HG03342 (cell line): ENCODE measurements at regions not wholly inside any gene's neighbourhood (a gene's known extent, or its start where the extent isn't known, plus 50 kb on each side); places are given as distances from the start of the nearest gene placed in this dataset.

Experiments
- ATAC-seq: cut with Tn5 transposase; IDR thresholded peaks from one replicate; pipeline ENCODE4 v1.9.1; 2021; ENCODE audit warnings: mild to moderate bottlenecking, moderate library complexity; ENCODE audit not compliant: unreplicated experiment

DNA sequence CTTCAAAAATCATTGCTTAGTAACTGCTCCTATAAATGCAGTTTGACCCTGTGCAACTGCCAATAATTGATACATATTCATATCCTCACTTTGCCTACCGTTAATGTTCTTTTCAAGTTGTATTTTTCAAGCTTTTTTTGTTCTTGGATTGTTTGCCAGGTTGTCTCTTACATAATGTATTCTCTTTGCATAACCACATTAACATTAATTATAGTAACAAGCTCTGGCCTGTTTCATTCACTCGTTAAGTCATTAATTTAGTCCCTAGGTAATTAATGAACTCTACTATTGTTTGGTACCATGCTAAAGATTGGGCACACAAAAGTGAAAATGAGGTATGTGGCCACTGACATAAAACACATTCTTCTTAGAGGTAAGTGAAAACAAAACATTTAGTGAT, 1338.8 kb downstream of the NSUN3 start:
- ATAC-seq: no peak

DNA sequence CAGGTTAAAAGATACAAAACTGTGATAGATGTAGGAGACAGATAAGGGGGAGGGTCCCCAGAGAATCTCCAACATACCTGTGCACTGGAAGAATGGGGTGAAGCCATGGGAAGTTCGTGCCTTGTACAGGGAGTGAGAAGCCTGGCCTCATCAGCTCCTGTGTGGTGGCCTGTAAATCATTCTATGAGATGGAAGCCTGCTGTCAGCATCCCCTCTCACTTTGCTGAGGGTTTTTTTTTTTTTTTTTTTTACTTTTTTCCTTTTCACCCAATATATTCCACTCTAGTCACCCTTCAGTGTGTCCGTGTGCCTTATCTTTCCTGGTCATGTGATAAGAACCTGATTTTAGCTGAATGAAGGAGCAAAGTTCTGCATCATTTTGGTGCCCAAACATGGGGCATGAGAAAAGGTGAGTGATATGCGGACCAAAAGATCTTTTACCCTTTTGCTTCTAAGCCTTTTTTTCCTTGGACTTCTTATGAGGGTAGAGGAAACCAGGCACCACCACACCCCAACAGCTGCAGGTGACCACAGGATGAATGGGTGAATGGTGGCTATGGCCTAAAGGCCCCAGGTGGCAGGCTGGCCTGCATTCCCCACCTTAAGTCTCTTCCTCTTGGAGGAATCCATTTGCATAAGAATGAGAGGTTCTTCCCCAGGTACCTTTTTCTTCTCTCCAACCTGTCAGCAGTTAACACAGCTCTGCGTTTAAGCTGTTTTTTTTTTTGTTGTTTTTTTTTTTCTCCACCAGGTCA, 1345.0 kb downstream of the NSUN3 start:
- ATAC-seq: no peak

DNA sequence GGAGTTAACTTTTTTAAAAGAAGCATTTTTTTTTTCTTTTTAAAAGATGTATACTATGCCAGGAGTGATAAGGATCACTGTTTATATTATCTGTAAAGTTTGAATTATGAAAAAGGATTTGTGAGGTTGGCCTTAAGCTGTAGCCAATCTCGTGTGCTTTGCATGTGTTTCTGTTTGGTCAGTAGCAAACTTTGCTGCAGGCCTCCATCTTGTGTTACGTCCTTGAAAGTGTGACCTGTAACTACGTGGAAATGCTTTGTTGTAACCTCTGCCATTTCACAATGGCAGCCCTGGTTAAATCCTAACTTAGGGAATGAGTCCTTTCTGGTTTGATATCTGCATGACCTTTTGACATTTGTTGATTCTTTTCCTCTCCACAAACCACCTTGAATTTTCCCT, 1345.6 kb downstream of the NSUN3 start:
- no peak for ATAC-seq

DNA sequence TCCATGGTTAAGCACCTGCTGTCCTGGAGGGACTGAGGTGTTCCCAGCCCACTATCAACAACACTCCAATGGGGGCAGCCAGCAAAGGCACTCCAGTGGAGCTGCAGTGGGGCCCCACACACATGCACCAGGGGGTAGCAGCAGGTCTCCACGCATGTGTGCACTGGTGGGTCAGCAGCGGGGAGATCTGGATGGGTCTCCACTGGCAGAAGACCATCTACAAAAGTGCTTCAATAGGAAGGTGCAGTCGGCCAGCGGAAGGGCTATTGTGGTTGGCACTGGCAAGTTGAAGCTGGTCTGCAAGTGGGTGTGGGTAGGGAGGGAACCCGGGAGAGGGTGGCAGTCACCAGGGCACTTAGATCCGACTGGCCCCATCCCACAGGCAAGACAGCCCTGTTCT, 1355.4 kb downstream of the NSUN3 start:
- no peak for ATAC-seq

DNA sequence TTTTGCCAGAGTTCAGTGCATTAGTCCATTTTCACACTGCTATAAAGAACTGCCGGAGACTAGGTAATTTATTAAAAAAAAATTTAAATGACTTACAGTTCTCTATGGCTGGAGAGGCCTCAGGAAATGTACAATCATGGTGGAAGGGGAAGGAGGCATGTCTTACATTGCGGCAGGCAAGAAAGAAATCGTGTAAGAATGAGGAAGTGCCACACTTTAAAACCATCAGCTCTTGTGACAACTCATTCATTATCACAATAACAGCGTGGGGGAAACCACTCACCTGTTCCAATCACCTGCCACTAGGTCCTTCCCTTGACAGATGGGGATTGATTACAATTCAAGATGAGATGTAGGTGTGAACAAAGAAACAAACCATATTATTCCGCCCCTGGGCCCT, 1361.4 kb downstream of the NSUN3 start:
- no peak for ATAC-seq

DNA sequence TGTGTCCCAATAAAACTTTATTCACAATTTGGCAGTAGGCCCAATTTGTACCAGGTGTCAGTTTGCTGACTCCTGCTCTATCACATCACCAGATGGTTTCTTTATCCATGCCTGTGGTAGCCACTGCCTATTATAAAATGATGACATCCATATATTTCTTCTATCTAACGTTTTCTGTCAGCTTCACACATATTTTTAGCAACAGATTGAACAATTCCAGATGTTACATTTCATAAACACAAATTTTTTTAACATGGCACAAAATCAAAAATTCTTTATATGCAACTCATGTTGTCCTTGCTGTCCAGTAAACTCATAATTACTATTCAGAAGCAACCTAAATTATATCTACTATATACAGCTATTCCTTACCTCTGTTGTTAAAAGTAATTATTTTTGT, 1371.6 kb downstream of the NSUN3 start:
- no peak for ATAC-seq

DNA sequence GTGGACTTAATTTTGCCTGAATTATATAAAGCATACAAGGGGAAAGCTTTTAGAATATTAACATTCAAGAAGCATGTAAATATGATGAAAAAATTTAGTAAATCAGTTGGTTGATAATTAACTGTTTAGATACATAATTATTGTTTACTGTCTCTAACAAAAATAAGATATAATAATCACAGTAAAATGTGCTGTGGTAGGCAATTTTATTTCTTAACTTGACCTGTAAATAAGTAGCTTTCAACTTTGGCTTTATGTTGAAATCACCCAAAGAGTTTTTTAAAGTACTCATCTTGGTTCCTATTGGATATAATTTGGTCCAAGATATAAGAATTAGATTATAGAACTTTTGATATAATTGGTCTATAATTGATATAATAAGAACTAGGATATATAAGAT, 1374.5 kb downstream of the NSUN3 start:
- ATAC-seq: no peak

DNA sequence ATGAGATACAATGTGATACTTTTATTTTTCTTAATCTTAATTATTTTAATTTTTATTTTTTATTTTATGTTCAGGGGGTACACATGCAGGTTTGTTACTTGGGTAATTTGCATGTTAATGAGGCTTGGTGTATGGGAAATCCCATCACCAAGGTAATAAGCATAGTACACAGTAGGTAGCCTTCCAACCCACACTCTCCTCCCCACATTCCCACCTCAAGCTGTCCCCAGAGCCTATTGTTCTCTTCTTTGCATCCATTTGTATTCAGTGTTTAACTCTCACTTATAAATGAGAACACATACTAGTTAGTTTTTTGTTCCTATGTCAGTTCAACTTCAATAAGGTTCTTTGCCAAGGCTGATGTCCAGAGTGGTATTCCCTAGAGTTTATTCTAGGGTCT, 1375.4 kb downstream of the NSUN3 start:
- ATAC-seq: no peak

DNA sequence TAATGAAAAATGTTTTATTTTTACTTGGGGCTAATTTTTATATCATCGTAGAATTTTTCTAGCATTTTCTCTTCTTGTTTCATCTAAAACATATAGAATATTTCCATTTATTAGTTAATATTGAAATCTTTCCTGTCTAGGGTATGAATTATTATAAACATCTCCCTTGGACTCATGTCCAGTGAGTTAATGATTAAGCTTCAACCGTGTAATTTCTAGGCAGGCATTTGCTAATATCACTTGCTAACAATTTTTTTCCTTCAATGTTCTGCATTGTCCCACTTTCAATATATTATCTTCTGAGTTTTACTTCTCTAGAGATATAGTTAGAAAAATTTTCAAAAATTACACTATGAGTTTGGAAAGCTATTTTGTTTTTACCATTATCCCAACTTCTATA, 1371.6 kb upstream of the EPHA6 start:
- no peak for ATAC-seq

DNA sequence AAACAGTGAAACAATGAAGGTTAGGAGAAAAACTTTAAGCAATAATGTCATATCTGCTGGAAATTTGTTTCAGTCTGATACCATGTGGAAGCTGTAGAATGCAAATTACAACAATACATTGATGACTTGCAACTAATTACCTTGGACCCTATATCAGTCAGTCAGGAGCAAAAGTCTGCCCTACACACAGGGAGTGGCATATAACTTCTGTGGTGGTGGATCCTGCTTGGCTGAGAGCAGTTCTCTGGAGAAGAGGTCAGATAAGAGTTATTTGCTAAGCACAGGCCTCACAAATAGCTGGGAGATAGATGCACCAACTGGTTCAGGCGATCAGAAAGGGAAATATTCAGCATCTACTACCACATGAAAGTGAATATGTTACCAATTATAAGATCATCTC, 1364.6 kb upstream of the EPHA6 start:
- ATAC-seq: no peak

DNA sequence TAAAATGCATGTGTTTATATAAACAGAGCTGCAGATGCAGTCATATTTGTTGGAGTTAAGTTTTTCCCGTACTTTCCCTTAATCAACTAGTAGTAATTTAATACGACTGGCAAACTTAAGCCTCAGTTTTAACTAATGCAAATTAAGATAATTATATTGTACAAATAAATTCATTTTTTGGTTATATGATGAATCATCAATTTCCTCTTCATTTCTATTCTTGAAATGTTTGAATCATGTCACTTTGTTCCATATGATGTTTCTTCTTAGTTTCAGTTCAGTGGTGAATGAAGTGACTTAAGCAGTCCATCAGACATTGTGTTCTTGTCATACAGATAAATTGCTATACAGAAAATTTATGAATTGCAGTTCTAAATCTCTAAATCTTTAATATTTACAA, 1361.2 kb upstream of the EPHA6 start:
- ATAC-seq: no peak

DNA sequence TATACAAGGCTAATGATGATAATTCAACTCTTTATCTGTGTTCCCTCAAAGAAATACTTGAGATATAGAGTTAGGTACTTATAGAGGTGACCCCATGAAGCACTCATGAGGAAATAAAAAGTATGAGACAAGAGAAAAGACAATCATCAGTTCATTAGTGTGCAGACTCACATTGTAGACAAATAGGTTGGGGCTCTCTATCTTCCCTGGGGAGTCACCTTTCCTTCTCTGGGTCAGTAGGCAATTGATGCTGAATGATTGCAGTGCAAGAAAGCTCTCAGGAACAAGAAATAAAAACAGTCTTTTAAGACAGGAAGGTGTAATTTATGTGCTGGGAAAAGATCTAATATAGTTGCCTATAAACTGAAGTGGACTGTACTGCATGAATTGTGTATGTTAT, 1357.6 kb upstream of the EPHA6 start:
- ATAC-seq: no peak

DNA sequence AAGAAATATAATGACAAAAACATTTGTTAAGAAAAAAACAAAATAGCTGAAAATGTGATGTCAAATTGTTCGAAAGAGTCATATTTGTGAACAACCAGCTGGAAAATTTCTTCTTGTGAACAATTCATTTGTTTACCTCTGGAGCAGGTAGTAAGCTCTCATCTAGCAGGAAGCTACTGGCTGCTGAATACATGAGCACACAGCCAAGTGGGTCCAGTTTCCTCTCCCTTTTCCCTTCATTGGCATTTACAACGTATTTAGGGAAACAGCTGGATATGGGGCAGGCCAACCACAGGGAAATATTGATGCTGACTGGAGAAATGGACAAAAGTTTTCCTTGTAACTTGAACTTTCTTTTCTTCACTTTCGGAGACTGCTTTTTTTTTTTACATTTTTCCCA, 1354.7 kb upstream of the EPHA6 start:
- no peak for ATAC-seq

DNA sequence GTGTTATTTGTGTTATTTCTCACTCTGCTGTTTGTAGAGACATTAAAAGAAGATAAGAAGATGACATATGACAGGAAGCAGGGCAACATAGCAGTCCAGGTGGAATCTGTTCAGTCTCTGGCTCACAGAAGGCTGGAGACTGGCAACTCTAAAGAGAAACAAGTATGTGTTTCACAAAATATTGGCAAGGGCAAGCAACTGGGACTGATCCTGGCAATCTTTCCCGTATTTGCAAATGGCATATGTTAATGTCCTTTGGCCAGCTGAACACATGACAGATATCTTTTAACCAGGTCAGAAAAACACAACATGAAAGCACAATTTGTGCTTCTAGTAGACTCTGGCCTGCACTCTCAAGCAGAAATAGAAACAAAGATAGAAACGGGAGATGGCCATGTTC, 1354.1 kb upstream of the EPHA6 start:
- no peak for ATAC-seq

DNA sequence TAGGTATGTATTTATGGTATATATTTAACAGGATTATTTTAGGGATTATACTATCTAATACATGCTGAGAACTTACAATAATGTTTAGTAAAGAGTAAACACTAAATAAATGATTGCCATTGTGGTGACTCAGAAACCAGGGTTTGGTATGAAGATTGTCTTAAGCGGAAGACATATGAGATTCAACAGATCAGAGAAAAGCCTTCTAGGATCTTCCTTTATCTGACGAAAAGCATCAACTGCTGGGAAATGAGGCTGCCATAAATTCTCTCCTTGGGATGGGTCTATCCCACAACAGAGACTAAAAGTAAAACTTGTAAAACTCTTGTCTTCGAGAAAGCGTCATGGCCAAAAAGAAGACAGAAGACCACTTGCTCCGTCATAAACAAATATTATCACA, 1352.2 kb upstream of the EPHA6 start:
- ATAC-seq: no peak

DNA sequence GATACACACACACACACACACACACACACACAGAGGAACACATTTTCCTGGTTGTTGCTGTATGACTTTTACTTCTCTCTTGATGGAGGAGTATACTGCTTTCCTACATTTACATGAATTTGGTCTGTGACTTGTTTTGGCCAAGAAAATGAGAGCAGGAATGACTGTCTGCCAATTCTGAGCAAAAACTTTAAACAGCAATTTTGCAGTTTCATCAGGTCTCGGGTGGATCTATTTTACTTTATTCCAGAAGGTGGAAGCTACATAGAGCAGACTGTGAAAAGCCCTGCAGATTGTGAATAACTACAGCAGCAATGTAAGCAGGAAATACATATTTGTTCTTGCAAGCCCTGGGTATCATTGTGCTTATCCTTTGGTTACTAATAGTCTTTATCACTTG, 1350.0 kb upstream of the EPHA6 start:
- no peak for ATAC-seq

DNA sequence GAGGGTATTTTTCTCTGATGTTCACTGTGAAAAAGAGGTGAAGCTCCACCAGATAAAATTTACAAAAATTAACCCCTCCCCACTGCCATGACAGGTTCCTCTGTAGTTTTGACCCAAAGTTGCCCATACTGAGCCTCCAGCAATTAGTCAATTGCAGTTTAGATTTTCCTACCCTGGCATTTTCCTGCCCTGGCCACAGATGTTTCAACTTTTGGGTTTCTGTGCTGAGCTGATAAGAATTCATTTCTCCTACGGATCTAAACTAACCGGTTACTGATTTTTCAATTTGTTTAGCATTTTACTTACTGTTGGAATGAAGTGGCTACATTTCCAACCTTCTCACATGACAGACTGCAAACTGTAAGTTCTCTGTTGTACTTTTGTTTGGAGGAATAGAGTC, 1346.1 kb upstream of the EPHA6 start:
- no peak for ATAC-seq

DNA sequence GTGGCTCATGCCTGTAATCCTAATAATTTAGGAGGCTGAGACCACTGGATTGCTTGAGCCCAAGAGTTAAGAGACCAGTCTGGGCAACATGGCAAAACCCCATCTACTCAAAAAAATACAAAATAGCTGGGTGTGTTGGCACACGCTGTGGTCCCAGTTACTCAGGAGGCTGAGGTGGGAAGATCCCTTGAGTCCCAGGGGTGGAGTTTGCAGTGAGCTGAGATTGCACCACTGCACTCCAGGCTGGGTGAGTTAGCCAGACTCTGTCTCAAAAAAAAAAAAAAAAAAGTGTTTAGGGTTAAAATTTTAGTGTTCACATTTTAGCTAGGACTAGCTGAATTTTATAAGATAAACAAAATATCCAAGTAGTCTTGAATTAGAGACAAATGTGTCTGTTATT, 1340.1 kb upstream of the EPHA6 start:
- no peak for ATAC-seq

DNA sequence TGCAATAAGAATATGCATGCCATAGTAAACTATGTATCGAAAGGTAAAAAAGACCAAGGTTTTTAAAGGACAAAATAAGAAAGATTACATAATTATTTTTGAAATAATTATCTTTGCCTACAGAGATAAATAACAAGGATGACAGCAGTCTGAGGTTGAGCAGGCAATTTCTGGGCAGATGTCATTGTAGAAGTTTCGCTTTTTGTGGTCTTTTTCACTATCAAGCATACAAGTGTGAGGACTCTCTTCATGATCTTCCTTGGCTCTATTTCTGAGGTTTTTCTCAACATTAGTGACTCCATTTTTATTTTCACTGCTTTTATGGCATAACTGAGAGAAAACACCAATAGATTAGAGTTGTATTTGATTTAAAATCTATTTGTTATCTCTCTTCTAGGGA, 1337.9 kb upstream of the EPHA6 start:
- ATAC-seq: no peak

DNA sequence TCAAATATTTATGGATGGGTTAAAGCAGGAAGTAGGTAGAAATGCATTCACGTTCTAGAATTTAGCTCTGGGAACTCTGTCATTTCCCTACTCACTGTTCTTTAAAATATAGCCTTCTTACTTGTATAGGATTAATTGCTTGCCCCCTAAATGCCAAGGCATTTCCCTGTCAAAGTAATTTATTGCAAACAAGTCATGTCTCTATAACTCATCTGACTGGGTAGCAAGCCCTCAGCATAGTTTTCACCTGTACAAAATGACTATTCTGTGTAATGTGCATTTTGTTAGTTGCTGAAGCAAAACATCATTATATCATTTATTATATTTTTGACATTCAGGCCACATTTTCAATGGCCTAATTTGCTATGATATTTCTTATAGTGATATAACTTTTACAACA, 1308.2 kb upstream of the EPHA6 start:
- ATAC-seq: no peak

DNA sequence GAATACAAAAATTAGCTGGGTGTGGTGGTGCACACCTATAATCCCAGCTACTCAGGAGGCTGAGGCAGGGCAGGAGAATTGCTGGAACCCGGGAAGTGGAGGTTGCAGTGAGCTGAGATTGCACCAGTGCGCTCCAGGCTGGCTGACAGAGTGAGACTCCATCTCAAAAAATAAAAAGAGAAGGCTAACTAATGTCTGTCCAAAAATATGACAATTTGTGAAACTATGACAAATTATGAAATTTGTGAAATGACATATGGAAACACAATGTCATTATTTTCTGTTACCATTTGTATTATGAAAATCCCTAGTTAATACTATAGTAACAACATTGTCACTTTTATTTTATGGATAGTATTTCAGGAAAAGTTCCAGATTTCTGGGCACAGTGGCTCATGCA, 1306.3 kb upstream of the EPHA6 start:
- no peak for ATAC-seq

DNA sequence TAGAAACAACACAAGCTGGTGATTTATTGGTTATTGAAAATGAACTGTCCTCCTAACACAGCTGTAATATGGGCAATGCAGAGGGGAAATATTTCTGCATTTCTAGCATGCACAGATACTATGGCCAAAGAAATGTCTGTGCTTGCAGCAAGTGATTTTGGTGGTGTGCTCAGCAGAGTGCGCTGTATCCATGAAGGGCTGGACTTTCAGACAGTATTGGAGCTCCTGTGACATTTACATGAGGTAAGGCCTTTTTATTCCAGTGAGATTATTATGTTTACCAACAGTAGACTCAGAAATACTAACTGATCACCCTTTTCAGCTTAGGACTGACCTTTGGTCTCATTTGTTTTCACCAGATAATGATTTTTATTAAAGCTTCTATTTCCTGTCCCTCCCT, 1302.6 kb upstream of the EPHA6 start:
- ATAC-seq: no peak

DNA sequence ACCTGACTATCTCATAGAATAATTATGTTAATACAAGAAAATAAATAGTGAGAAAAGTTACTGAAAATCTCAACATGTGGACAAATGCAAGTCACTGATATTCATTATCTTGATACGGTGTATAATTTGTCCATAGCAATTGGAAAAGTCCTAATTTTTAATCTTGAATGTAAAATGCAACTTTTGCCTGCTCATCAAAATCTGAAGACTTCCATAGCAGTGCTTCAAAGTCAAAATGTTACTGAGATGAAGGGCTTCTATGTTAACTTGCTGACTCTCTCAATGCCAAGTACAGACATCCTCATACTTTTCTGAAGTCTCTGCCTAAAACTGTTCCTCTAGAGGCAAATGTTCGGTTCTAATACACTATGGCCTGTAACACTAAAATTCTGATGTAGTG, 1300.1 kb upstream of the EPHA6 start:
- no peak for ATAC-seq
